ACC112 (cell line): ENCODE measurements at regions not wholly inside any gene's neighbourhood (a gene's known extent, or its start where the extent isn't known, plus 50 kb on each side); places are given as distances from the start of the nearest gene placed in this dataset.

ENCODE experiments used
- H2AFZ ChIP-seq: fragments of 200-600 bp; sonication (generic); one replicate; pipeline ENCODE4 v1.6.0; 2017; ENCODE audit warnings: antibody characterized with exemption, low read length; ENCODE audit not compliant: unreplicated experiment
- H3K27ac ChIP-seq: fragments of 200-600 bp; sonication (generic); 2 replicates; pipeline ENCODE4 v1.5.1; 2014; ENCODE audit warnings: low read depth, mild to moderate bottlenecking, antibody characterized with exemption, low read length, moderate library complexity
- H3K27me3 ChIP-seq: fragments of 200-600 bp; sonication (generic); 2 replicates; pipeline ENCODE4 v1.6.1; 2014; ENCODE audit warnings: mild to moderate bottlenecking, antibody characterized with exemption, low read length, moderate library complexity, mixed read lengths; ENCODE audit not compliant: insufficient read depth
- H3K36me3 ChIP-seq: fragments of 200-600 bp; sonication (generic); 2 replicates; pipeline ENCODE4 v1.6.1; 2016; ENCODE audit warnings: mild to moderate bottlenecking, antibody characterized with exemption, low read length, moderate library complexity, mixed read lengths; ENCODE audit not compliant: insufficient read depth
- H3K4me1 ChIP-seq: fragments of 200-600 bp; sonication (generic); one replicate; pipeline ENCODE4 v1.6.1; 2016; ENCODE audit warnings: low read length, mixed read lengths; ENCODE audit not compliant: insufficient read depth, unreplicated experiment, control insufficient read depth
- H3K4me3 ChIP-seq: fragments of 200-600 bp; sonication (generic); 2 replicates; pipeline ENCODE4 v1.5.1; 2014; ENCODE audit warnings: mild to moderate bottlenecking, low read depth, low read length
- H3K79me2 ChIP-seq: fragments of 200-600 bp; sonication (generic); one replicate; pipeline ENCODE4 v1.6.0; 2016; ENCODE audit warnings: low read length; ENCODE audit not compliant: control insufficient read depth, unreplicated experiment, insufficient read depth

DNA sequence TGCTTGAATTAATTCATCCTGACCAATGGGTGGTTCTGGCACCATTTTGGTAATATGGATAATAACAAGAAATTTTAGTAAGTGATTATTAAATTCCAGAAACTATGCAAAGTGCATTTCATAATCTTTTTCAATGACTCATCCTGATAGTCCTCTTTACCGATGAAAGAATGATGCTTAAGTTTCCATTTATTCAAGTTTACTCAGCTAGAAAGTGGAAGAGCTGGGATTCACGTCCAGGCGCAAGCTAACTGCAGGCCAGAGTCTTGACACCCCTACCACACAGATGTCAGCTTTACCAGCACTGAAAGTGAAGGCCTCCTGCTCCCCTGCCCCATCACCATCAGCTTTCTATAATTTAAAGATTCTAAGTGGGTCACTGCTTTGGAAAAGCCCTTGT lies 493.5 kb upstream of the WWC1 start:
- Histone ChIP-seq H3K27me3 (no peaks in the 10 kb centered on the region), H3K36me3 (no peaks in the 10 kb centered on the region), H3K79me2 (no peaks in the 10 kb centered on the region), H3K4me1 (no peaks in the 10 kb centered on the region), H2AFZ (no peak overlapping the region), H3K27ac (no peak overlapping the region), H3K4me3 (no peak overlapping the region)

DNA sequence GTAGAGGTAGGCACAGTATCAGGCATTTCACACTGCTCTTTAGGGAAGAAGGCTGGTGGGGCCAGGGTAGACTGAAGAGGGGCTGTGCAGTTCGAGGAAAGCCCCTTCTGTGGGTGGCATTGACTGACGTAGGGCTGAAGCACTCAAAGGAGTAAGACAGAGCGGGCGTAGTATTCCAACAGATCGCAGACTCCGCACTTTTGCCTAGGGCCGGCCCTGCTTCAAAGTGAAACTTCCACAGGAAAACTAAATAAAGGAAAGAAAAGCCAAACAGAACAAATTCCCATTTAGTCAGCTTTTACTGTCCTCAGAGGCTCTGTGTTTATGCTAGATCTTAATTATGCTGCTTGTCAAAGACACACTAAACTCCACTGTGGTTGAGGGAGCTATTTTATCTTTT lies 493.0 kb upstream of the WWC1 start:
- Histone ChIP-seq H3K27me3 (no peaks in the 10 kb centered on the region), H3K4me1 (no peaks in the 10 kb centered on the region), H3K79me2 (no peaks in the 10 kb centered on the region), H3K36me3 (no peaks in the 10 kb centered on the region), H2AFZ (no peak overlapping the region), H3K27ac (no peak overlapping the region), H3K4me3 (no peak overlapping the region)

DNA sequence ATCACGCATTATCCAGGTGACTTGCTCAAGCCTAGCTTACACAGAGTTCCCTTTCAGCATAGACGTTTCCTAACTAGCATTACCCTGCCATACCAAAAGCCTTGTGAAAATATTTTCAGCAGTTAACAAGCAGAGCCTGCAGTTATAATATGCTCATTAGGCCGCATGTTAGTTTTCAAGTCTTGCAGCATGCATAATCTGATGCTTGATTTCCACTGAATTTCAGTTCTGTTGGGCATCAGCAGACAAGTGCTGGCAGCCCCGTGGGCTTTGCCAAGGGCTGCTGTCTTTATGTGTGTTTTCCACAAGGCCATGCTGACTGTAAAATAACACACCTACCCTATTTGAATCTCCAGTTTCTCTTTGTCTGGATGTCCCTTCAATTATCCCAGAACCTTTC lies 491.0 kb upstream of the WWC1 start:
- no peaks in the 10 kb centered on the region for H3K4me1 ChIP-seq
- no peak overlapping the region for H3K4me3 ChIP-seq
- H3K79me2 ChIP-seq = no peaks in the 10 kb centered on the region
- no peak overlapping the region for H2AFZ ChIP-seq
- no peaks in the 10 kb centered on the region for H3K36me3 ChIP-seq
- no peaks in the 10 kb centered on the region for H3K27me3 ChIP-seq
- no peak overlapping the region for H3K27ac ChIP-seq

DNA sequence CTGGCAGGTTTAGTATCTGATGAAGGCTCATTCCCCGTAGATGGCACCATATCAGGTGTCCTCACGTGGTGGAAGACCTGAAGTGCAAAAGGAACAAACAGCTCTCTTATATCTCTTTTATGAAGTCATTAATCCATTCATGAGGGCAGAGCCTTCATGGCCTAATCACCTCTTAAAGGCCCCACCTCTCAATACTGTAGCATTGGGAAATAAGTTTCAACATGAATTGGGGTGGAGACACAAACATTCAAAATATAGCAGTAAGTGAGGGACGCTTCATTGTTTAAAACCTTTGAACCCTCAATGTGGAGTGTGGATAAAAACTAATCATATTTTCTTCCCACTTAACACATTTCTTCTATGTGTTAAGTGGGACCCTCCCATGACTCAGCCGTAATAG lies 489.4 kb upstream of the WWC1 start:
- H3K79me2 ChIP-seq = no peaks in the 10 kb centered on the region
- no peaks in the 10 kb centered on the region for H3K27me3 ChIP-seq
- no peaks in the 10 kb centered on the region for H3K36me3 ChIP-seq
- H3K27ac ChIP-seq = no peak overlapping the region
- no peaks in the 10 kb centered on the region for H3K4me1 ChIP-seq
- H2AFZ ChIP-seq = no peak overlapping the region
- no peak overlapping the region for H3K4me3 ChIP-seq

DNA sequence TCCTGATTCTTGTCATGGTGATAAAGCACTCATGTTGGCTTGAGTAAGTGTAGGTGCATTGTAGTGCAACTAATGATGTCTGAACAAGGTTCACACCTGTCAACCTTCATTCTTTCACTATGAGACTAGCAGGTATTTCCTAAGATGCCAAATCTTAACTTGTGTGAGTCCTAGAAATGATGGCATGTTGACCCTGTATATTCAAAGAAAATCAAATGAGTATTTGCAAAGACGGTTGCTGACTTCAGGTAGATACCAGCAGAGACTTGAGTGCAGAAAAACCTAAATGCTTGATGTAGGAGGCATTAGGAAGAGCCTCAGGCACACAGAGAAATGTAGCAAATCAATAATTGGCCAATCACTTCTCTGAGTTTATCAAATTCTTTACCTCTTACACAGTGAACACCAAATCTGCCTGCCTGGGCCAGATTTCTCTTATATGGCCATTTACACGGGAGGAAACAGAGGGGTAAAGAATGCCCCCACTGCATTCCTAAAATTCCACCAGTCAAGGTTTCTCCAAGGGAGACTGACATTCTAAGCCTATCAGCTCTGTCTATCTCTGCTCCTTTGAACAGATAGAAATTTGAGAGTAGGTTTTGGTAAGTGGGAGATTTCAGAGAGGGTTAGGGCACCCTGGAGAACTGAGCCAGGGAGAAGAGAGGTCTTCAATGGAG lies 488.6 kb upstream of the WWC1 start:
- Histone ChIP-seq H3K4me1 (no peaks in the 10 kb centered on the region), H3K27me3 (no peaks in the 10 kb centered on the region), H3K27ac (no peak overlapping the region), H2AFZ (no peak overlapping the region), H3K79me2 (no peaks in the 10 kb centered on the region), H3K4me3 (no peak overlapping the region), H3K36me3 (no peaks in the 10 kb centered on the region)

DNA sequence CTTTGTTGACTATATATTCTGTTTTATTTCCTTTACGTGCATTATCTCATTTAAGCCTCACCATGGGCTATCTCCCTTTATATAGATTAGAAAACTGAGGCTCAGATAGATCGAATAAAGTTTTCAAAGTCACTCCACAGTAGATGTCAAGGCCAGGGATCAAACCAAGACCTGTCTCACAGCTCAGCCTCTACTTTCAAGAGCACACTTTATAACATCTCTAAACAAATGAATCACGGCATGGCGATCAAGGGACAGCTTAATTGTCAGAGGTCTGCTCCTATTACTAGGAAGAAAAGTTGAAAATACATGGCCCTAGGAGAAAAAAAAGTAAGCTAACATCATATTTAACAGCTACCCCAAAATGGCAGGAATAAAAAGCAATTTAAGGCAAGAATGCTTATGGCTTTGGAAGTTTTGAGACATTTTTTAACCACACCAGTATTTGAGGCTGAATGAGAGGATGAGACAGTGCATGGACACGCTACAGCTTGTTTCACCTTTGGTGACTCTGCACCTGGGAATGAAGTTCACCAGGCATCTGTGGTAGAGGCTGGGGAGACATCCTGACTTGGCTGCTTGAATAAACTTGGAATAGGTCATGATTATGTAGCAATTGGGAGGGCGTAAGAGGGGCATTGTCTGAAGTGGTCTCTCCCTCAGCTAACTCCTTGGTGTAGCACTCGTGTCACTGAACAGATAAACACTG lies 486.8 kb upstream of the WWC1 start:
- no peaks in the 10 kb centered on the region for H3K4me1 ChIP-seq
- H3K4me3 ChIP-seq = no peak overlapping the region
- no peaks in the 10 kb centered on the region for H3K36me3 ChIP-seq
- H2AFZ ChIP-seq = no peak overlapping the region
- no peak overlapping the region for H3K27ac ChIP-seq
- H3K79me2 ChIP-seq = no peaks in the 10 kb centered on the region
- no peaks in the 10 kb centered on the region for H3K27me3 ChIP-seq

DNA sequence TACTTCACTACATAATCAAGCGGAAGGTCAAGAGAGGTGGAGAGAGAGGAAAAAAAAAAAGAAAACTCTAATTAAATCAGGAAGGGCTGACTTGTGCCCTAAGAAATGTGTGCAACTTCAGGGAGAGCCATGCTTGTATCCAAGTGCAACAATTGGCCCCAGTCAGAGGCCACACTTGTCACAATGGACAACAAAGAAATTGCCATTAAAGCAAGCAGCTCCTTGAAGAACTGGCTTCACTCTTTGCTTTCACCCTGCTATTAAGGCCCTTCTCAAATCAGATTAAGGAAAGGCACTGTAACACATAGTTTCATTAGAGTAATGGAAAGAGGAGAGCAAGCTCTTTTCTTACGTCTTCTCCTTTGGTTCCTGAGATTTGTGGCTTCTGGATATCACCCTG lies 480.9 kb upstream of the WWC1 start:
- Histone ChIP-seq H3K27me3 (no peaks in the 10 kb centered on the region), H3K36me3 (no peaks in the 10 kb centered on the region), H3K27ac (no peak overlapping the region), H2AFZ (no peak overlapping the region), H3K4me3 (no peak overlapping the region), H3K79me2 (no peaks in the 10 kb centered on the region), H3K4me1 (no peaks in the 10 kb centered on the region)

DNA sequence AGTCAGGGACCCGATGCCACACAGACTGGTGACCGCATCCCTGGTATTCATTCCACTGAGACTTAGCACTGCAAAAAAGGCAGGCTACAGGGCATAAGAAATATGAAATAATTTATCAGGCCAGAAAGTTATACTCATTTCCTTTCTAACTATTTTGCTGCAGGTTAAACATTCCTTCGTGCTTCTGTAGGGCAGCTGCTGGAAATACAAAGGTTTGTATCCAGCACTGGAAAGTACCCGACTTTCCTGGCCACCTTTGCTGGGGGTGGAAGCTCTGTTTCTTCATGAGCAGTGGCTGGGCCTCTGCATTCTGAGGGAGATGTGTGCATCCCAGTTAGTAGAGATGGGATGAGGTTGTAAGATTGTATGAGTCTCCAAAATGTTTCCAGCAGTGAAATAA lies 478.6 kb upstream of the WWC1 start:
- Histone ChIP-seq H3K36me3 (no peaks in the 10 kb centered on the region), H3K27ac (no peak overlapping the region), H2AFZ (no peak overlapping the region), H3K4me3 (no peak overlapping the region), H3K27me3 (no peaks in the 10 kb centered on the region), H3K4me1 (no peaks in the 10 kb centered on the region), H3K79me2 (no peaks in the 10 kb centered on the region)

DNA sequence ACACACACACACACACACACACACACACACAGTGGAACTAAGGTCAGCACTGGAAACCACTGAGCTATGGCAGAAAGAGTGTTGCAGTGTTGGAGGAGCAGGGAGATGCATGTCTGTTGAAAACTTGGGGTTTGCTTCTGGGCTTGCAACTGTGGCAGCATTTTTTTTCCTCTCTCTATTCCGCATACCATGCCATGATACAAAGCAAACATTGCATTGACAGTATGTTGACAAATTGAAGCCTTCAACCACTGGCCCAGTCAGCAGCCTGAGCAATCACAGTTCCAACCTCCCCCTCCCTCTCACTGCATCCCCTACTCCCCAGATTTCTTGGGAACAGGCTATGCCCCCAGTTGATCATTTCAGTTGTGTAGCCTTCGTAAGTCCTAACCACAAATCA lies 478.1 kb upstream of the WWC1 start:
- H3K27me3 ChIP-seq = no peaks in the 10 kb centered on the region
- H3K4me1 ChIP-seq = no peaks in the 10 kb centered on the region
- H3K36me3 ChIP-seq = no peaks in the 10 kb centered on the region
- H3K27ac ChIP-seq = no peak overlapping the region
- H2AFZ ChIP-seq = no peak overlapping the region
- H3K79me2 ChIP-seq = no peaks in the 10 kb centered on the region
- H3K4me3 ChIP-seq = no peak overlapping the region

DNA sequence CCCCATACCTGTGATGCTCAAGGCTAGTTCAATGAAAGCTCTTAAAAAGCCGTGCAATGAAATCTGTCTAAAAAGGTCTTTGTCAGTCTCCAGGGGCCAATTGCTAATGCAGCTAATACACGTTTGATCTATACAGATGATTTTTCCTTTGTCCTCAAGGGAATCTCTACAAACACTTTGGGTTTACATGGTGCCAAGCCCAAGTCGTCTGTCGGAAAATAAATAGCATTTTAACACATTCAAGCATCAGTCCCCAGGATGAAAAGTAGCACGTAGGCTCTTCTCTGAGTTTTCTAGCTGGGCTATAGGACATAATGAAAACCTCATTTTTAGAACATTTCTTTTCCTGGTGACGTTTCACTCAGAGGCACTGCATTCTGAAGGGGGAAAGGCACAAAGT lies 477.4 kb upstream of the WWC1 start:
- Histone ChIP-seq H3K4me1 (no peaks in the 10 kb centered on the region), H3K36me3 (no peaks in the 10 kb centered on the region), H3K27ac (no peak overlapping the region), H2AFZ (no peak overlapping the region), H3K4me3 (no peak overlapping the region), H3K27me3 (no peaks in the 10 kb centered on the region), H3K79me2 (no peaks in the 10 kb centered on the region)

DNA sequence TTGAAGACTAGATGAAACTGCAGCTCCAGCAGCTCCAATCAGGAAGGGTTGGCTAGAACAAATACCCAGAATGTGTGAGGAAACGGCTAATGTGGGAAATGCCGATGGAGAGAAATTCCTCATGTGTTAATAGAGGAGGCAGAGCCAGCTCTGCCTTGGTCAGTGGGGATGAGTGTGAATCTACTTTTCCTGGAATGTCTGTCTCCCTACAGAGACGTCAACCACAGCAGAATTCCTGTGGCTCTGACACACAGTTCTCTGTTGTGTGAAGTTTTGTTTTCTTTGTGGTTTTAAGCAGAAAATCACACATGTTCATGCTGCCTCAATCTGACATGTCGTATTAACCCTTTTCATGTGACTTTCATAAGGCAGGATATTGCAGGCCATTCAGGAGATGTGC lies 476.6 kb upstream of the WWC1 start:
- no peak overlapping the region for H2AFZ ChIP-seq
- no peaks in the 10 kb centered on the region for H3K79me2 ChIP-seq
- no peaks in the 10 kb centered on the region for H3K27me3 ChIP-seq
- H3K4me3 ChIP-seq = no peak overlapping the region
- H3K36me3 ChIP-seq = no peaks in the 10 kb centered on the region
- H3K27ac ChIP-seq = no peak overlapping the region
- H3K4me1 ChIP-seq = no peaks in the 10 kb centered on the region
